ENCODE measurements at regions not wholly inside any gene's neighbourhood (a gene's known extent, or its start where the extent isn't known, plus 50 kb on each side); places are given as distances from the start of the nearest gene placed in this dataset.

DNA sequence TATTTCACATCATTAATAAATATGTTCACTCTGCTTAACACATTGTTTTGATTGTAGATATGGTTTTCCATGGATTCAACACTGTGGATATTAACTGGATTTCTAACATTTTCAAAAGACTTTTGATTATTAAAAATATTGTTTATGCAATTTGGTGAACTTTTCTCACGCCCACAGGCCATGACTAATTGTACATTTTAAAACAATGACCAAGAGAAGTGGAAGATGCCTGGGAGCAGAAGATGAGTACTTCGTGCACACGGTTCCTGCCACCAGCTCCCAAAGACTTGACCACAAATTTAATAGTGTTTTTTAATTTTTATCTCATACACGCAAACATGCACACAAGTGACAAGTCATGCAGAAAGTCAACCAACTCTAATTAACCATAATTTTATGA is 451.0 kb upstream of the ADARB2 start:
- no peak overlapping the region for H3K4me3 ChIP-seq (ENCODE audit: insufficient read depth, low read depth, low read length)
- WGBS, 2 experiments = 87 to 97% methylated on average over 3 to 4 of the region's 4 CpGs
- H3K4me1 ChIP-seq (ENCODE audit: control insufficient read depth, insufficient read depth, low read length) = no peaks in the 10 kb centered on the region

DNA sequence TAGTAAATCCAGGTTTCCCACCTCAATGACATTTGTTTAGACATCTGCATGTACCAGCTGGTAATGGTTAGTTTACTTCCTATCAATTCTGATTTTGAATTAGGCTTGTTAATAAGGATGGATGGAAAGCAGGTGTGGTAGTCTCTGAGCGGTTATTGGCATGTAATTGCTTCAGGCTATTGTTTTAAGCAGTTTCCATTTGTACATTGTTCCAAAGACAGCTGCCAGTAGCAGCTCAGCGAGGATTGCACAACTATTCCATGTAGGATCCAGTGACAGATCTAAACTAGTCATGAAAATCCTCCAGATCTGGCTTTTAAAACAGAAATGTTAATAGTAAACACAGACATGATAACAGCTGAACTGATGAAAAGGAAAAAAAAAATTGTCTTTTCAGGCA is 436.0 kb upstream of the ADARB2 start:
- Histone ChIP-seq H3K9me3 (ENCODE audit: control insufficient read depth, low read length) (no peaks in the 10 kb centered on the region), H3K4me1 (ENCODE audit: control insufficient read depth, insufficient read depth, low read length) (no peaks in the 10 kb centered on the region), H3K27me3 (ENCODE audit: control insufficient read depth, insufficient read depth, low read length, poor library complexity, severe bottlenecking) (no peaks in the 10 kb centered on the region), H3K36me3 (ENCODE audit: control insufficient read depth, insufficient read depth, low read length) (no peaks in the 10 kb centered on the region), H3K4me3 (ENCODE audit: insufficient read depth, low read depth, low read length) (no peak overlapping the region), H3K27ac (ENCODE audit: insufficient read depth, low read depth, low read length, poor library complexity, severe bottlenecking) (no peak overlapping the region)
- WGBS, 2 experiments = 87 to 92% methylated on average over 2 of the region's 2 CpGs

More for the DNA sequence above, 451.0 kb upstream of the ADARB2 start:
- Histone ChIP-seq H3K9me3 (ENCODE audit: control insufficient read depth, low read length) (no peaks in the 10 kb centered on the region), H3K27me3 (ENCODE audit: control insufficient read depth, insufficient read depth, low read length, poor library complexity, severe bottlenecking) (no peaks in the 10 kb centered on the region), H3K36me3 (ENCODE audit: control insufficient read depth, insufficient read depth, low read length) (no peaks in the 10 kb centered on the region), H3K27ac (ENCODE audit: insufficient read depth, low read depth, low read length, poor library complexity, severe bottlenecking) (no peak overlapping the region)

DNA sequence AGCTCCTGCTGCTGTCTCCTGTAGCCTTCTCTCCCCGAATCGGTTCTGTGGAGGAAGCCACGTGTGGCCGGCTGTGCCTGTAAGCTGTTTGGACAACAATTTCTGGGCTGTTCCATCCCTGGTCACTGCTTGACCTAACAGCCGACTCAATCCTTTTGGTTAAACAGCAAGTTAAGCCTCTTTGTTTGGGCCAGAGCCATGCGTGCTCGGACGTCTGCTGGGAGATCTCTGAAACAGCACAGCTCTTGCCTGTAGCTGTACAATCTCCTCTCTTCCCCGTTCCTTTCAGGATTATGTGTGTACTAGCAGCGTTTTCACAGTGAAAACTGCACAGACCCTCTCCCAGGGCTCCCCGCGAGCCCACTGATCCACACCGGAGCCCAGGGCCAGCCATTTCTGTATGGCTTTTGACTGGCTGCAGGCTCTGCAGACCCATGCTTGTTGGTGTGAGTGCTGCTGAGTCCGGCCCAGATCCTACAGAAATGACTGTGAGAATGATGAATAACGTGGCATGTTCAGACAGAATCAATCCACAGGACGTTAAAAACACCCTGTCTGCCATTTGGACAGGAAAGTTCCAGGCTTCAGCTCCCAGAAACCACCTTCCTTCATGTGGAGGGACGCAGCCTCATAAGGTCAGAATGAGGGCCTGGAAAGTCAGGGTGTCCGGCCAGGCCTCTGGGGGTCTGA is 428.6 kb upstream of the ADARB2 start:
- no peaks in the 10 kb centered on the region for H3K9me3 ChIP-seq (ENCODE audit: control insufficient read depth, low read length)
- 93 to 94% methylated on average over 18 of the region's 18 CpGs for whole genome bisulfite sequencing, 2 experiments
- H3K4me3 ChIP-seq (ENCODE audit: insufficient read depth, low read depth, low read length) = no peak overlapping the region
- no peaks in the 10 kb centered on the region for H3K36me3 ChIP-seq (ENCODE audit: control insufficient read depth, insufficient read depth, low read length)
- no peaks in the 10 kb centered on the region for H3K27me3 ChIP-seq (ENCODE audit: control insufficient read depth, insufficient read depth, low read length, poor library complexity, severe bottlenecking)
- no peaks in the 10 kb centered on the region for H3K4me1 ChIP-seq (ENCODE audit: control insufficient read depth, insufficient read depth, low read length)
- no peak overlapping the region for H3K27ac ChIP-seq (ENCODE audit: insufficient read depth, low read depth, low read length, poor library complexity, severe bottlenecking)

DNA sequence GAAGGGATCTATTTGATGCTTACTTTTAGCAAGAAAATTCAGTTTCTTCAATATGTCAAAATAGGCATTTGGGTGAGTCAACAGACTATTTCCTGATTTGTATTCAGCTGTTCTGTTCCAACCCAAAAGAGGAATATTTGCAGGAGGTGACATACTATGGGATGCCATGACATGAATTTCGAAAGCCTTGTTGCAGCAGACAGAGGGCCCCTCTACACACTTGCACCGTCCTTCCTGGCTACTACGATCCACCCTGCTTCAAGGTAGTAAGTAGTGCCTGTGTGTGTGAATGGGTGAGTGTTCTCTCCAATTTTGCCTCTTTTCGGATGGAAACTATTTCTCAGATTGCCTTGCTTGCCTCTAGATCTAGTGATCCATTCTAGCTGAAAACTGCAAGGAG is 413.0 kb upstream of the ADARB2 start:
- 88 to 89% methylated on average over 4 of the region's 4 CpGs for WGBS, 2 experiments
- Histone ChIP-seq H3K36me3 (ENCODE audit: control insufficient read depth, insufficient read depth, low read length) (no peaks in the 10 kb centered on the region), H3K4me3 (ENCODE audit: insufficient read depth, low read depth, low read length) (no peak overlapping the region), H3K9me3 (ENCODE audit: control insufficient read depth, low read length) (no peaks in the 10 kb centered on the region), H3K27me3 (ENCODE audit: control insufficient read depth, insufficient read depth, low read length, poor library complexity, severe bottlenecking) (no peaks in the 10 kb centered on the region), H3K4me1 (ENCODE audit: control insufficient read depth, insufficient read depth, low read length) (no peaks in the 10 kb centered on the region), H3K27ac (ENCODE audit: insufficient read depth, low read depth, low read length, poor library complexity, severe bottlenecking) (no peak overlapping the region)

DNA sequence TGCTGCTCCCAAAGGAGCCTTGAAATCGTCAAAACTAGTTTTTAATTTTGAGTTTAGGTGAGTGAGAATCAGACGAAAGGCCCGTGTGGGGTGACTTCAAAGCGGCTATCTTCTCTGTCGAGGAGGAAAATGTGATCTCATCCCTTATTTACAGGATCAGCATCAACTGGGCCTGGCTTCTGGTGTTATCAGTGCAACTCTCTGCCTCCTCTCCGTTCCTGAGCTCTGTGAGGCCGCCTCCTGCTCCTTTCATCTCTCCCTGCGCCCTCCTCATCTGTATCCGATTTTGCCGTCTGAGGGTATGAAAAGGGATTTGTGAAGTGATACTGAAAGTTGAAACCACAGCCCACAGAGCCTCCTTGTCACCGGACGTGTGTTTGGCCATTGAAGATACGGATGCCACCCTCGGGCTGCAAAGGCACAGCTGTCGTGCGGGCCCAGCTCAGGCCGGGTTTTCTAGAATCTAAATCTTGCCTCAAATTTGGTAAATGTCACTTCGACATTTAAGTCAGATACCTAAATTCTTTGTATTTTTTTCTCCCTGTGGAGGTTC is 408.7 kb upstream of the ADARB2 start:
- Histone ChIP-seq H3K27ac (ENCODE audit: insufficient read depth, low read depth, low read length, poor library complexity, severe bottlenecking) (no peak overlapping the region), H3K4me1 (ENCODE audit: control insufficient read depth, insufficient read depth, low read length) (no peaks in the 10 kb centered on the region), H3K4me3 (ENCODE audit: insufficient read depth, low read depth, low read length) (no peak overlapping the region), H3K27me3 (ENCODE audit: control insufficient read depth, insufficient read depth, low read length, poor library complexity, severe bottlenecking) (no peaks in the 10 kb centered on the region), H3K36me3 (ENCODE audit: control insufficient read depth, insufficient read depth, low read length) (no peaks in the 10 kb centered on the region), H3K9me3 (ENCODE audit: control insufficient read depth, low read length) (no peaks in the 10 kb centered on the region)
- WGBS, 2 experiments = 86 to 87% methylated on average over 17 to 18 of the region's 18 CpGs

DNA sequence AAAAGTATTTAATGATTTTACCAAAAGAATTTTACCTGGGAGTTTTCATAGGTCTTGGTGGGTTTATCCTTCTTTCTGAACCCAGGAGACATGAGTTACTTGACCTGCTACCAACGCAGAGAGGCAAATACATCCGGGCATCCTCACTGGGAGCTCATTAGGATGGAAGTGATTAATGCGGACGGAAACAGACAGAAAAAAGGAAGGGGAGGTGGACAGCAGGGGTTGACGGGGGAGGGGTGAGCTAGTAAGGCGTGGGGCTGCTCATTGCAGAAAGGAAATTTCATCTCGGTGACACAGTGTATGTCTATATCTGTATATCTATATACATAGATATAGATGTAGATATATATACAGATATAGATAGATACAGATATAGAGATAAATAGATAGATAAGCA is 408.2 kb upstream of the ADARB2 start:
- Histone ChIP-seq H3K27ac (ENCODE audit: insufficient read depth, low read depth, low read length, poor library complexity, severe bottlenecking) (no peak overlapping the region), H3K4me1 (ENCODE audit: control insufficient read depth, insufficient read depth, low read length) (no peaks in the 10 kb centered on the region), H3K4me3 (ENCODE audit: insufficient read depth, low read depth, low read length) (no peak overlapping the region), H3K27me3 (ENCODE audit: control insufficient read depth, insufficient read depth, low read length, poor library complexity, severe bottlenecking) (no peaks in the 10 kb centered on the region), H3K36me3 (ENCODE audit: control insufficient read depth, insufficient read depth, low read length) (no peaks in the 10 kb centered on the region), H3K9me3 (ENCODE audit: control insufficient read depth, low read length) (no peaks in the 10 kb centered on the region)
- WGBS, 2 experiments = 74% methylated on average over 6 of the region's 7 CpGs

DNA sequence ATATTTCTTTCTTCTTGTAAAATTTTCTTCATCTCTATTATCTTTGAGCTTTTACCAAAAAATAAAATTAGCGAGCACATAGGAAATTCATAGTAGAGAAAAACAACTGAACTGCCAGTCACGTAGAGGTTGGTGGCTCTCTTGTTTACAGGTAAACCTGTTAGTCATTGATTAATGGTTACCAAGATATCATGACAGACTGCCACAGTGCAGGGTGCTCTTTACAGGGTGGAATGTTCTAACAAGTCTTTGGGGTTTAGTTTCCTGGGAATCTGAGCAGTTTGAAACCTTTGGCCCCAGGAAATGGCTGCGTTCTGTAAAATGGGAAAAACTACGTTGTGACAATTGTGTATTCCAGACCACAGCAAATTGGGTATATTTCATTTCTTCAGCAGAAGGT is 407.3 kb upstream of the ADARB2 start:
- no peak overlapping the region for H3K27ac ChIP-seq (ENCODE audit: insufficient read depth, low read depth, low read length, poor library complexity, severe bottlenecking)
- H3K4me1 ChIP-seq (ENCODE audit: control insufficient read depth, insufficient read depth, low read length) = no peaks in the 10 kb centered on the region
- H3K36me3 ChIP-seq (ENCODE audit: control insufficient read depth, insufficient read depth, low read length) = no peaks in the 10 kb centered on the region
- 94 to 98% methylated on average over 4 of the region's 4 CpGs for WGBS, 2 experiments
- H3K27me3 ChIP-seq (ENCODE audit: control insufficient read depth, insufficient read depth, low read length, poor library complexity, severe bottlenecking) = no peaks in the 10 kb centered on the region
- H3K4me3 ChIP-seq (ENCODE audit: insufficient read depth, low read depth, low read length) = no peak overlapping the region
- no peaks in the 10 kb centered on the region for H3K9me3 ChIP-seq (ENCODE audit: control insufficient read depth, low read length)

DNA sequence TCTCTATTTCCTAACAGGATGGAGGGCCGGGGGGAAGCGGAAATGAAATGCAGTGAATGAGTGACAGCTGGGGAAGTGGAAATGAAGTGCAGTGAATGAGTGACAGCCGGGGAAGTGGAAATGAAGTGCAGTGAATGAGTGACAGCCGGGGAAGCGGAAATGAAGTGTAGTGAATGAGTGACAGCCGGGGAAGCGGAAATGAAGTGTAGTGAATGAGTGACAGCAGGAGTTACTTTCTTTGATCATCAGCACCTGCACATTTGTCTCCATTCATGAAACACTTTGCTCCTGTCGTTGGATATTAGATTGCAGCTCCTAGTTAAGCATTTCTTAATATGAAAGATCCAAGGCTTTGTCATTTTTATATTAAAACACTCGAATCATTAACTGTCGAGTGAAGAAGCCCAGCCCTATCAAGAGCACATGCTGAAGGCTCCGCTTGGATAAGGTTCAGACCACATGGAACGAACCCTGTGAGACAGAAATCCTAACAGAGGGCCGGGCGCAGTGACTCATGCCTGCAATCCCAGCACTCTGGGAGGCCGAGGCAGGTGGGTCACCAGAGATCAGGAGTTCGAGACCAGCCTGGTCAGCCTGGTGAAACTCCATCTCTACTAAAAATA is 406.0 kb upstream of the ADARB2 start:
- Histone ChIP-seq H3K9me3 (ENCODE audit: control insufficient read depth, low read length) (no peaks in the 10 kb centered on the region), H3K36me3 (ENCODE audit: control insufficient read depth, insufficient read depth, low read length) (no peaks in the 10 kb centered on the region), H3K27ac (ENCODE audit: insufficient read depth, low read depth, low read length, poor library complexity, severe bottlenecking) (no peak overlapping the region), H3K4me1 (ENCODE audit: control insufficient read depth, insufficient read depth, low read length) (no peaks in the 10 kb centered on the region), H3K4me3 (ENCODE audit: insufficient read depth, low read depth, low read length) (no peak overlapping the region), H3K27me3 (ENCODE audit: control insufficient read depth, insufficient read depth, low read length, poor library complexity, severe bottlenecking) (no peaks in the 10 kb centered on the region)
- WGBS, 2 experiments = 90 to 93% methylated on average over 12 to 14 of the region's 16 CpGs

DNA sequence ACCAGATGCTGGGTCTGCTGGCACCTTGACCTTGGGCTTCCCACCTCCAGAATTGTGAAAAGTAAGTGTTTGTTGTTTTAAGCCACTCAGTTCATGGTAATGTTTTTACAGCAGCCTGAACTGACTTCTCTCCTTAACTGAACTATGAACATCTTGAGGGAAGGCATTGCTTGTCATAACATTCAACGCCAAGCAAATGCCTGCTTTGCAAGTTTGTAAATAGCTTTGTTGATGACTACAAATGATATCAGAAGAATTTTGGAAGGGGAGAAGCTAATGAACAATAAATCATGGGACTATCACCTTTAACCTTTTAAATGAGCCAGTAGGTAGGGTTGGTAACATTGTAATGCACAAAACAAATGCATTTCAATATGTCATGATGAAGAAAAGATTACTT is 402.4 kb upstream of the ADARB2 start:
- no peaks in the 10 kb centered on the region for H3K36me3 ChIP-seq (ENCODE audit: control insufficient read depth, insufficient read depth, low read length)
- H3K27ac ChIP-seq (ENCODE audit: insufficient read depth, low read depth, low read length, poor library complexity, severe bottlenecking) = no peak overlapping the region
- no peaks in the 10 kb centered on the region for H3K4me1 ChIP-seq (ENCODE audit: control insufficient read depth, insufficient read depth, low read length)
- H3K4me3 ChIP-seq (ENCODE audit: insufficient read depth, low read depth, low read length) = no peak overlapping the region
- no peaks in the 10 kb centered on the region for H3K27me3 ChIP-seq (ENCODE audit: control insufficient read depth, insufficient read depth, low read length, poor library complexity, severe bottlenecking)
- 94 to 100% methylated on average over 1 of the region's 1 CpG for WGBS, 2 experiments
- H3K9me3 ChIP-seq (ENCODE audit: control insufficient read depth, low read length) = no peaks in the 10 kb centered on the region

DNA sequence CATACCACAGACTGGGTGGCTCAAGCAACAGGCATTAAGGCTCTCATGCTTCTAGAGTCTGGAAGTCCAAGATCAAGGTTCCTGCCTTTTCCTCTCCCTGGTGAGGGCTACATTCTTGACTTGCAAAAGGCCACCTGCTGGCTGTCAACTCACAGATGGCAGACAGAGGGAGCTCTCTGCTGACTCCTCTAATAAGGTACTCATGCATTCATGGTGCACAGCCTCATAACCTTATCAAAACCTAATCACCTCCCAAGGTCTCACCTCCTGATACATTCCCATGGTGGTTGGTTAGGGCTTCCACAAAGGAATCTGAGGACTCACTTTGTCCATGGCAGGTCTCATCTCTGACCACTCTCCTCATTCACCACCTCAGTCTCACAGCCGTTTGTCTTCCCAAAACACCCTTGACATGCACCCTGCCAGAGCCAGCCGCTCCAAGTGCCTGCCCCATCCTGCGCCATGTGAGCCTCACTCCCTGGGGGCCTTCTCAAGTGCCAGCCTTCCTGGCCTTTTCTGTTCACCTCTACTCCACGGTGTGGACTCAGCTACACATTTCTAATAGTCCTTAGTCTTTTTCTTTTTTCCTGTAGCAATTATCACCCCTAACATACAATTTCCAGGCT is 400.3 kb upstream of the ADARB2 start:
- Histone ChIP-seq H3K27me3 (ENCODE audit: control insufficient read depth, insufficient read depth, low read length, poor library complexity, severe bottlenecking) (no peaks in the 10 kb centered on the region), H3K9me3 (ENCODE audit: control insufficient read depth, low read length) (no peaks in the 10 kb centered on the region), H3K36me3 (ENCODE audit: control insufficient read depth, insufficient read depth, low read length) (no peaks in the 10 kb centered on the region), H3K4me3 (ENCODE audit: insufficient read depth, low read depth, low read length) (no peak overlapping the region), H3K4me1 (ENCODE audit: control insufficient read depth, insufficient read depth, low read length) (no peaks in the 10 kb centered on the region), H3K27ac (ENCODE audit: insufficient read depth, low read depth, low read length, poor library complexity, severe bottlenecking) (no peak overlapping the region)
- WGBS, 2 experiments = 93 to 96% methylated on average over 4 of the region's 4 CpGs

Measured in ectodermal cell (in vitro differentiated cells).